Calu3 (cell line): ENCODE measurements at regions not wholly inside any gene's neighbourhood (a gene's known extent, or its start where the extent isn't known, plus 50 kb on each side); places are given as distances from the start of the nearest gene placed in this dataset.

Experiments
- BruUV-seq: library from RNA; stranded (reverse); fragments of 400-500 nt; replicated peaks from 2 replicates; lab custom pipeline; 2021; lab: Mats Ljungman, UMichigan
- CTCF ChIA-PET: fragments of 300-600 bp; sonication (Branson Sonifier 250); formaldehyde crosslinking; loops from one replicate; lab custom pipeline; 2022; ENCODE audit warnings: antibody characterized with exemption; lab: Charles Lee
- DNase-seq: peaks from one replicate; pipeline ENCODE4 v3.0.0; 2022
- H3K27ac Mint-ChIP-seq: one replicate; pipeline ENCODE4 v1.8.0; 2022; ENCODE audit warnings: mixed read lengths; ENCODE audit not compliant: unreplicated experiment
- H3K27me3 Mint-ChIP-seq: one replicate; pipeline ENCODE4 v1.8.0; 2022; ENCODE audit warnings: mixed read lengths; ENCODE audit not compliant: unreplicated experiment
- H3K36me3 Mint-ChIP-seq: one replicate; pipeline ENCODE4 v1.8.0; 2022; ENCODE audit warnings: mild to moderate bottlenecking, moderate library complexity, mixed read lengths; ENCODE audit not compliant: insufficient read depth, unreplicated experiment
- H3K4me1 Mint-ChIP-seq: one replicate; pipeline ENCODE4 v1.8.0; 2022; ENCODE audit warnings: mild to moderate bottlenecking, low read depth, mixed read lengths; ENCODE audit not compliant: unreplicated experiment
- H3K4me3 Mint-ChIP-seq: one replicate; pipeline ENCODE4 v1.8.0; 2022; ENCODE audit warnings: mild to moderate bottlenecking, low read depth, moderate library complexity, mixed read lengths; ENCODE audit not compliant: unreplicated experiment
- H3K9me3 Mint-ChIP-seq: one replicate; pipeline ENCODE4 v1.8.0; 2022; ENCODE audit warnings: low read depth, mixed read lengths; ENCODE audit not compliant: unreplicated experiment
- CTCF ChIP-seq: fragments of 200-600 bp; IDR thresholded peaks from one replicate; pipeline ENCODE4 v1.8.0; 2022; ENCODE audit warnings: antibody characterized with exemption; ENCODE audit not compliant: unreplicated experiment
- intact Hi-C: fragments of 100-400 bp; cut with micrococcal nuclease; formaldehyde crosslinking; loops from one replicate; pipeline ENCODE4 v1.10.0; 2022; ENCODE audit not compliant: unreplicated experiment

GRCh38 chr4:14790494-14790893 is 211.8 kb upstream of the CPEB2 start:
- Mint-ChIP-seq H3K4me1 (no peaks in the 10 kb centered on the region), H3K27ac (no peak overlapping the region), H3K4me3 (no peak overlapping the region), H3K9me3 (peaks cover 4% of the 10 kb centered on the region), H3K36me3 (no peaks in the 10 kb centered on the region), H3K27me3 (no peaks in the 10 kb centered on the region)
- no peak for TF ChIP-seq CTCF
- no TSS peak for BruUV-seq
- intact Hi-C loops: no loop called here
- CTCF ChIA-PET: no interaction called here
- DNase-seq: no peak

- TF ChIP-seq CTCF: no peak
- Mint-ChIP-seq H3K27me3 (no peaks in the 10 kb centered on the region), H3K9me3 (peaks cover 7% of the 10 kb centered on the region), H3K36me3 (no peaks in the 10 kb centered on the region), H3K4me3 (no peak overlapping the region), H3K27ac (no peak overlapping the region), H3K4me1 (no peaks in the 10 kb centered on the region)
- no peak for DNase-seq
- intact Hi-C loops: no loop called here
- CTCF ChIA-PET: no interaction called here
- no TSS peak for BruUV-seq
These were observed 209.5 kb upstream of the CPEB2 start for GRCh38 chr4:14792702-14793227.

- BruUV-seq: no TSS peak
- TF ChIP-seq CTCF: no peak
- intact Hi-C loops: no loop called here
- Mint-ChIP-seq H3K27me3 (no peaks in the 10 kb centered on the region), H3K9me3 (peaks cover 11% of the 10 kb centered on the region), H3K27ac (no peak overlapping the region), H3K4me3 (no peak overlapping the region), H3K36me3 (no peaks in the 10 kb centered on the region), H3K4me1 (no peaks in the 10 kb centered on the region)
- CTCF ChIA-PET: no interaction called here
- no peak for DNase-seq
These were observed 201.3 kb upstream of the CPEB2 start for GRCh38 chr4:14800977-14801376.

GRCh38 chr4:14802596-14802995 is 199.7 kb upstream of the CPEB2 start:
- TF ChIP-seq CTCF: no peak
- Mint-ChIP-seq H3K4me3 (no peak overlapping the region), H3K36me3 (no peaks in the 10 kb centered on the region), H3K27ac (no peak overlapping the region), H3K27me3 (no peaks in the 10 kb centered on the region), H3K4me1 (no peaks in the 10 kb centered on the region), H3K9me3 (peaks cover 8% of the 10 kb centered on the region)
- BruUV-seq: no TSS peak
- CTCF ChIA-PET: no interaction called here
- DNase-seq: no peak
- intact Hi-C loops: no loop called here
